Frontal cortex (tissue), 3 donors: ENCODE measurements at regions not wholly inside any gene's neighbourhood (a gene's known extent, or its start where the extent isn't known, plus 50 kb on each side); places are given as distances from the start of the nearest gene placed in this dataset.

Experiments used
- DNase-seq, 2 donors: peaks; one replicate each; pipeline ENCODE4 v3.0.0; 2012; ENCODE audit warnings: low spot score in 2 of 2
- FAIRE-seq: peaks from 2 replicates; lab custom pipeline; 2012; peaks lifted over from hg19 to GRCh38; lab: Jason Lieb, UNC
- donor health status: control.
- donor health status: control.
- donor health status: control.

- DNase-seq, result no peak
Measured at GRCh38 chr1:222306512-222306911, 241.4 kb downstream of the HHIPL2 start.

GRCh38 chr1:222306011-222306410 lies 241.9 kb downstream of the HHIPL2 start:
- DNase-seq (no peak), FAIRE-seq (no peak)

More at GRCh38 chr1:222306512-222306911, 241.4 kb downstream of the HHIPL2 start:
- FAIRE-seq, result no peak

GRCh38 chr1:222301652-222302051 lies 246.3 kb downstream of the HHIPL2 start:
- no peak for FAIRE-seq
- no peak for DNase-seq

- no peak for DNase-seq
- FAIRE-seq, result no peak
Measured at GRCh38 chr1:222299524-222299923, 248.4 kb downstream of the HHIPL2 start.

- no peak for DNase-seq
- FAIRE-seq, result no peak
Measured at GRCh38 chr1:222290866-222291265, 257.0 kb downstream of the HHIPL2 start.

GRCh38 chr1:222288053-222288452 lies 259.9 kb downstream of the HHIPL2 start:
- FAIRE-seq (no peak), DNase-seq (no peak)

- DNase-seq (no peak), FAIRE-seq (no peak)
Measured at GRCh38 chr1:222286011-222286410, 261.9 kb downstream of the HHIPL2 start.

- FAIRE-seq (no peak), DNase-seq (no peak)
Measured at GRCh38 chr1:222285526-222285925, 262.4 kb downstream of the HHIPL2 start.

GRCh38 chr1:222284466-222284865 lies 263.4 kb downstream of the HHIPL2 start:
- FAIRE-seq (no peak), DNase-seq (no peak)

GRCh38 chr1:222283147-222283768 lies 264.6 kb downstream of the HHIPL2 start:
- FAIRE-seq (no peak), DNase-seq (no peak)

GRCh38 chr1:222279591-222279990 lies 268.3 kb downstream of the HHIPL2 start:
- no peak for FAIRE-seq
- no peak for DNase-seq

GRCh38 chr1:222278501-222278900 lies 269.4 kb downstream of the HHIPL2 start:
- no peak for FAIRE-seq

GRCh38 chr1:222275729-222276465 lies 272.0 kb downstream of the HHIPL2 start:
- no peak for FAIRE-seq
- no peak for DNase-seq

More at GRCh38 chr1:222278501-222278900, 269.4 kb downstream of the HHIPL2 start:
- DNase-seq, result no peak

GRCh38 chr1:222275001-222275728 lies 272.7 kb downstream of the HHIPL2 start:
- DNase-seq, result no peak
- FAIRE-seq, result no peak

- FAIRE-seq, result no peak
- no peak for DNase-seq
Measured at GRCh38 chr1:222266223-222267196, 281.4 kb downstream of the HHIPL2 start.

GRCh38 chr1:222263791-222264190 lies 284.1 kb downstream of the HHIPL2 start:
- FAIRE-seq (no peak), DNase-seq (no peak)

- DNase-seq (no peak), FAIRE-seq (no peak)
Measured at GRCh38 chr1:222257027-222257426, 290.9 kb downstream of the HHIPL2 start.

GRCh38 chr1:222256058-222256457 lies 291.8 kb downstream of the HHIPL2 start:
- DNase-seq (no peak), FAIRE-seq (no peak)

GRCh38 chr1:222252788-222253187 lies 295.1 kb downstream of the HHIPL2 start:
- no peak for DNase-seq
- FAIRE-seq, result no peak

GRCh38 chr1:222251847-222252246 lies 296.1 kb downstream of the HHIPL2 start:
- DNase-seq (no peak), FAIRE-seq (no peak)
